H9 (cell line): ENCODE measurements at regions not wholly inside any gene's neighbourhood (a gene's known extent, or its start where the extent isn't known, plus 50 kb on each side); places are given as distances from the start of the nearest gene placed in this dataset.

Experiments
- DNase-seq: peaks from one replicate; pipeline ENCODE4 v3.0.0-alpha.2; 2017
- H2AFZ ChIP-seq: one replicate; pipeline ENCODE4 v1.6.1; 2013; ENCODE audit warnings: mild to moderate bottlenecking, low read length, control low read depth, moderate library complexity
- H2AK5ac ChIP-seq: 2 replicates; pipeline ENCODE4 v1.6.1; 2013; ENCODE audit warnings: low read length, control low read depth, mixed read lengths; ENCODE audit not compliant: insufficient read length
- H2BK120ac ChIP-seq: one replicate; pipeline ENCODE4 v1.6.1; 2013; ENCODE audit warnings: low read depth, mild to moderate bottlenecking, low read length, control low read depth, inconsistent platforms; ENCODE audit not compliant: poor library complexity, severe bottlenecking
- H2BK12ac ChIP-seq: 2 replicates; pipeline ENCODE4 v1.6.1; 2013; ENCODE audit warnings: low read length, control low read depth, mixed read lengths, low read depth; ENCODE audit not compliant: insufficient read length
- H2BK15ac ChIP-seq: 2 replicates; pipeline ENCODE4 v1.6.1; 2013; ENCODE audit warnings: low read depth, low read length, control low read depth
- H2BK20ac ChIP-seq: one replicate; pipeline ENCODE4 v1.6.1; 2013; ENCODE audit warnings: low read depth, mild to moderate bottlenecking, low read length, control low read depth, inconsistent platforms; ENCODE audit not compliant: poor library complexity, severe bottlenecking
- H2BK5ac ChIP-seq: 2 replicates; pipeline ENCODE4 v1.6.1; 2013; ENCODE audit warnings: low read length, control low read depth, mixed read lengths; ENCODE audit not compliant: insufficient read length
- H3K14ac ChIP-seq: 2 replicates; pipeline ENCODE4 v1.6.1; 2013; ENCODE audit warnings: low read length, control low read depth; ENCODE audit not compliant: insufficient read depth
- H3K18ac ChIP-seq: 2 replicates; pipeline ENCODE4 v1.6.1; 2013; ENCODE audit warnings: low read depth, mild to moderate bottlenecking, mixed read lengths, low read length, control low read depth; ENCODE audit not compliant: insufficient read length
- H3K23ac ChIP-seq: 2 replicates; pipeline ENCODE4 v1.6.1; 2013; ENCODE audit warnings: low read length, control low read depth, mixed read lengths, low read depth; ENCODE audit not compliant: insufficient read length
- H3K23me2 ChIP-seq: 2 replicates; pipeline ENCODE4 v1.6.1; 2013; ENCODE audit warnings: low read depth, mild to moderate bottlenecking, mixed read lengths, low read length, control low read depth; ENCODE audit not compliant: insufficient read length, poor library complexity, severe bottlenecking
- H3K27ac ChIP-seq: 2 replicates; pipeline ENCODE4 v1.5.1; 2013; ENCODE audit warnings: low read length, control low read depth, mixed read lengths, low read depth; ENCODE audit not compliant: insufficient read length
- H3K27me3 ChIP-seq: 2 replicates; pipeline ENCODE4 v1.6.1; 2013; ENCODE audit warnings: low read length, control low read depth, inconsistent platforms; ENCODE audit not compliant: insufficient read depth
- H3K4ac ChIP-seq: 2 replicates; pipeline ENCODE4 v1.6.1; 2013; ENCODE audit warnings: low read depth, mild to moderate bottlenecking, control low read depth, inconsistent platforms, low read length, moderate library complexity
- H3K4me1 ChIP-seq: 2 replicates; pipeline ENCODE4 v1.6.1; 2013; ENCODE audit warnings: low read length, control low read depth, inconsistent platforms; ENCODE audit not compliant: insufficient read depth
- H3K4me2 ChIP-seq: 2 replicates; pipeline ENCODE4 v1.6.1; 2013; ENCODE audit warnings: low read length, control low read depth, mixed read lengths; ENCODE audit not compliant: insufficient read length, insufficient read depth
- H3K56ac ChIP-seq: 2 replicates; pipeline ENCODE4 v1.6.1; 2013; ENCODE audit warnings: low read depth, mild to moderate bottlenecking, mixed read lengths, low read length, control low read depth; ENCODE audit not compliant: insufficient read length
- H3K79me1 ChIP-seq: 2 replicates; pipeline ENCODE4 v1.6.1; 2013; ENCODE audit warnings: low read depth, mild to moderate bottlenecking, moderate library complexity, low read length, control low read depth, inconsistent platforms; ENCODE audit not compliant: insufficient read depth, poor library complexity, severe bottlenecking
- H3K79me2 ChIP-seq: 2 replicates; pipeline ENCODE4 v1.6.1; 2013; ENCODE audit warnings: low read length, control low read depth, inconsistent platforms; ENCODE audit not compliant: insufficient read depth
- H3K9ac ChIP-seq: 2 replicates; pipeline ENCODE4 v1.6.1; 2013; ENCODE audit warnings: low read length, control low read depth, mixed read lengths; ENCODE audit not compliant: insufficient read length; ENCODE audit errors: extremely low read depth
- H3K9me3 ChIP-seq: one replicate; pipeline ENCODE4 v1.6.1; 2013; ENCODE audit warnings: low read depth, low read length, inconsistent platforms; ENCODE audit not compliant: control insufficient read depth
- H3T11ph ChIP-seq: one replicate; pipeline ENCODE4 v1.6.1; 2013; ENCODE audit warnings: mild to moderate bottlenecking, low read length, control low read depth, inconsistent platforms
- H4K20me1 ChIP-seq: one replicate; pipeline ENCODE4 v1.6.1; 2013; ENCODE audit not compliant: control insufficient read depth, insufficient read length, insufficient read depth
- H4K5ac ChIP-seq: 2 replicates; pipeline ENCODE4 v1.6.1; 2013; ENCODE audit warnings: low read depth, mild to moderate bottlenecking, mixed read lengths, low read length, control low read depth; ENCODE audit not compliant: insufficient read length
- H4K8ac ChIP-seq: replicated peaks from 2 replicates; pipeline ENCODE4 v1.6.1; 2013; ENCODE audit warnings: low read length, control low read depth, mixed read lengths, low read depth; ENCODE audit not compliant: insufficient read length
- H4K91ac ChIP-seq: 2 replicates; pipeline ENCODE4 v1.6.1; 2013; ENCODE audit warnings: low read depth, mild to moderate bottlenecking, moderate library complexity, mixed read lengths, low read length, control low read depth; ENCODE audit not compliant: insufficient read length
- H3K27ac Mint-ChIP-seq, 3 experiments: 2 replicates in 2 of 3; 3 replicates in 1 of 3; pipeline ENCODE4 v1.8.0; 2020 to 2021; ENCODE audit warnings: mixed read lengths in 3 of 3, mild to moderate bottlenecking in 1 of 3, moderate library complexity in 1 of 3
- H3K27me3 Mint-ChIP-seq: 2 replicates; pipeline ENCODE4 v1.8.0; 2021; ENCODE audit warnings: low read depth, mild to moderate bottlenecking, moderate library complexity, mixed read lengths
- H3K36me3 Mint-ChIP-seq, 3 experiments: 2 replicates in 2 of 3; 3 replicates in 1 of 3; pipeline ENCODE4 v1.8.0; 2020 to 2021; ENCODE audit warnings: low read depth in 3 of 3, mixed read lengths in 3 of 3; ENCODE audit not compliant: insufficient read depth in 1 of 3
- H3K4me1 Mint-ChIP-seq, 2 experiments: 2 replicates each; pipeline ENCODE4 v1.8.0; 2020; ENCODE audit warnings: mixed read lengths in 2 of 2
- H3K4me3 Mint-ChIP-seq, 2 experiments: 2 replicates in 1 of 2; 3 replicates in 1 of 2; pipeline ENCODE4 v1.8.0; 2020 to 2021; ENCODE audit warnings: mild to moderate bottlenecking in 2 of 2, mixed read lengths in 2 of 2, moderate library complexity in 1 of 2
- H3K9me3 Mint-ChIP-seq, 2 experiments: 2 replicates in 1 of 2; 3 replicates in 1 of 2; pipeline ENCODE4 v1.8.0; 2020; ENCODE audit warnings: mild to moderate bottlenecking in 2 of 2, mixed read lengths in 2 of 2, moderate library complexity in 1 of 2
- WGBS: extraction: QIAGEN DNeasy Blood & Tissue Kit; methylation state at CpG from one replicate; pipeline ENCODE4 v1.1.7; 2013; ENCODE audit warnings: missing lambda C conversion rate, low lambda C conversion rate, mixed read lengths; ENCODE audit not compliant: insufficient read length; ENCODE audit errors: extremely low coverage; 5-methylcytosine and 5-hydroxymethylcytosine counted together
- TF ChIP-seq, protein P1 (sequence below): fragments of 200-600 bp; sonication (generic); conservative IDR thresholded peaks from 3 replicates; pipeline ENCODE4 v1.8.0; 2021; ENCODE audit warnings: antibody characterized with exemption, mild to moderate bottlenecking

DNA sequence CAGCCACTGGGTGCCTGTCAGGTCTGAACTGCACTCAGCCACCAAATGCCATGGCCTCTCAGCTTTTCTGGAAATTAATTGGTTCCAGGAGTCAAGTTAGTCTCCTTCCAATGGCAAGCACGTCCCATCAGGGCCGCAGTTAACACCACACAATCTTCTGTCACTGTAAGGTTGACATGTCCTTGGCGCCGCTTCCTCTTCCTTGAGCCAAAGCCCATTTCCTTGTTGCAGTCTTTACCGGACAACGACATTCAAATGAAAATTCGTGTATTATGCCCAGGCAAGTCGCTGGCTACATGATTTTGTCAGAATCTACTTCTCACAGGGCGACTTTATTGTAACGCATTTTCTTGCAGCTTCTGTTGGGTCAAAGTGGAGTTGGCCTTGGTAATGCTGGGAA, 430.6 kb upstream of the KAZN start:
- Histone ChIP-seq H3K4ac (no peak overlapping the region), H3K9ac (no peak overlapping the region), H3K79me1 (no peaks in the 10 kb centered on the region), H2AK5ac (no peak overlapping the region), H2BK20ac (peak overlapping the region; percentile 49), H4K20me1 (no peaks in the 10 kb centered on the region), H3K14ac (no peak overlapping the region), H2BK12ac (no peak overlapping the region), H3K23ac (no peak overlapping the region), H3K27me3 (no peaks in the 10 kb centered on the region), H4K8ac (no peak overlapping the region), H3K23me2 (no peaks in the 10 kb centered on the region), H3T11ph (no peak overlapping the region), H2BK5ac (no peak overlapping the region), H3K9me3 (no peaks in the 10 kb centered on the region), H3K4me1 (peaks cover 8% of the 10 kb centered on the region; the same call in 1 of the 2 replicates), H4K91ac (no peak overlapping the region), H2BK15ac (no peak overlapping the region), H4K5ac (no peak overlapping the region), H2AFZ (no peak overlapping the region), H3K79me2 (no peaks in the 10 kb centered on the region), H2BK120ac (no peak overlapping the region), H3K27ac (no peak overlapping the region), H3K4me2 (no peak overlapping the region), H3K18ac (no peak overlapping the region), H3K56ac (no peak overlapping the region)
- WGBS = no CpG with 5 or more reads among the region's 10 CpGs
- no peak overlapping the region for H3K27ac Mint-ChIP-seq
- peaks cover 2 to 14% (median 4%) of the 10 kb centered on the region in 3 experiments for H3K36me3 Mint-ChIP-seq
- H3K4me1 Mint-ChIP-seq = peaks cover 14 to 19% of the 10 kb centered on the region in 2 experiments
- no peak overlapping the region for H3K4me3 Mint-ChIP-seq
- H3K9me3 Mint-ChIP-seq = peaks cover 14 to 16% of the 10 kb centered on the region in 2 experiments
- peaks cover 7% of the 10 kb centered on the region for H3K27me3 Mint-ChIP-seq
- DNase-seq = no peak
- TF ChIP-seq, protein P1, sequence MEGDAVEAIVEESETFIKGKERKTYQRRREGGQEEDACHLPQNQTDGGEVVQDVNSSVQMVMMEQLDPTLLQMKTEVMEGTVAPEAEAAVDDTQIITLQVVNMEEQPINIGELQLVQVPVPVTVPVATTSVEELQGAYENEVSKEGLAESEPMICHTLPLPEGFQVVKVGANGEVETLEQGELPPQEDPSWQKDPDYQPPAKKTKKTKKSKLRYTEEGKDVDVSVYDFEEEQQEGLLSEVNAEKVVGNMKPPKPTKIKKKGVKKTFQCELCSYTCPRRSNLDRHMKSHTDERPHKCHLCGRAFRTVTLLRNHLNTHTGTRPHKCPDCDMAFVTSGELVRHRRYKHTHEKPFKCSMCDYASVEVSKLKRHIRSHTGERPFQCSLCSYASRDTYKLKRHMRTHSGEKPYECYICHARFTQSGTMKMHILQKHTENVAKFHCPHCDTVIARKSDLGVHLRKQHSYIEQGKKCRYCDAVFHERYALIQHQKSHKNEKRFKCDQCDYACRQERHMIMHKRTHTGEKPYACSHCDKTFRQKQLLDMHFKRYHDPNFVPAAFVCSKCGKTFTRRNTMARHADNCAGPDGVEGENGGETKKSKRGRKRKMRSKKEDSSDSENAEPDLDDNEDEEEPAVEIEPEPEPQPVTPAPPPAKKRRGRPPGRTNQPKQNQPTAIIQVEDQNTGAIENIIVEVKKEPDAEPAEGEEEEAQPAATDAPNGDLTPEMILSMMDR = no peak
